ENCODE measurements at regions not wholly inside any gene's neighbourhood (a gene's known extent, or its start where the extent isn't known, plus 50 kb on each side); places are given as distances from the start of the nearest gene placed in this dataset.

GRCh38 chr9:109843641-109844040 is 63.6 kb downstream of the PALM2AKAP2 start:
- Histone ChIP-seq H3F3A (ENCODE audit: low read depth) (no peaks in the 10 kb centered on the region), H3K27me3 (no peaks in the 10 kb centered on the region), H3K27ac (no peak overlapping the region), H3K9me3 (ENCODE audit: low read depth) (no peaks in the 10 kb centered on the region), H3K4me3 (no peak overlapping the region), H3K4me1 (no peaks in the 10 kb centered on the region), H3K36me3 (no peaks in the 10 kb centered on the region), H3K9ac (no peak overlapping the region), H4K20me1 (ENCODE audit: low read depth) (no peaks in the 10 kb centered on the region), H3K79me2 (ENCODE audit: low read depth) (no peaks in the 10 kb centered on the region), H3K4me2 (no peak overlapping the region), H2AFZ (replicated peaks) (no peak overlapping the region)
- peaks cover 10% of the 10 kb centered on the region for H3K4me1 Mint-ChIP-seq
- no peak for DNase-seq (ENCODE audit: low spot score)
- no peak overlapping the region for H3K27ac Mint-ChIP-seq
- no peak for TF ChIP-seq EZH2 (IDR thresholded peaks at IDR 0.05)
- TF ChIP-seq CTCF (IDR thresholded peaks at IDR 0.05) = no peak
- TF ChIP-seq EZH2phosphoT487 (IDR thresholded peaks at IDR 0.05) = no peak
- H3K27me3 Mint-ChIP-seq (ENCODE audit: insufficient read depth, low read depth) = no peaks in the 10 kb centered on the region
- no peak overlapping the region for H3K4me3 Mint-ChIP-seq
- H3K36me3 Mint-ChIP-seq = no peaks in the 10 kb centered on the region
- no peaks in the 10 kb centered on the region for H3K9me3 Mint-ChIP-seq

DNA sequence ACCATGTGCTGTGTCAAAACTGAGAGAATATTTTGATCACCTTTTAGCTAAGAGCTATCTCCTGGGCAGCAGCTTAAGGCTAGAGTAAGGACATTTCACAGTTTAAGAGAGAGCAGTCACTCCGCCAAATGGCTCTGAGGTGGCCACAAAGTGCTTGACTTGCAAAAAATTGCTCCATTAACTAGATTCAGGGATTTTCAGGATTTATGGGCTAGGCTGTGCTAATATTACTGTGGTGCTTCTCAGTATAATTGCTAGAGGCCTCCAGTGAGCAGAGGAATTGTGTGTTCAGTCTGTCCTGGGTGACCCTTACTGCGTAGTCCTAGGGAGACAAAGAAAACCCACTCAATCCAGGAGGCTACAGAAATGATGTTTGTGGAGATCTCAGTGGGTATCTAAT is 65.2 kb downstream of the PALM2AKAP2 start:
- H3K36me3 Mint-ChIP-seq = no peaks in the 10 kb centered on the region
- Histone ChIP-seq H4K20me1 (ENCODE audit: low read depth) (no peaks in the 10 kb centered on the region), H3K4me3 (no peak overlapping the region), H3K9ac (no peak overlapping the region), H3K27me3 (no peaks in the 10 kb centered on the region), H3K9me3 (ENCODE audit: low read depth) (no peaks in the 10 kb centered on the region), H2AFZ (replicated peaks) (no peak overlapping the region), H3K79me2 (ENCODE audit: low read depth) (no peaks in the 10 kb centered on the region), H3K36me3 (no peaks in the 10 kb centered on the region), H3K4me1 (no peaks in the 10 kb centered on the region), H3F3A (ENCODE audit: low read depth) (no peaks in the 10 kb centered on the region), H3K27ac (no peak overlapping the region), H3K4me2 (no peak overlapping the region)
- no peak overlapping the region for H3K27ac Mint-ChIP-seq
- H3K27me3 Mint-ChIP-seq (ENCODE audit: insufficient read depth, low read depth) = peaks cover 3% of the 10 kb centered on the region
- no peak overlapping the region for H3K4me3 Mint-ChIP-seq
- DNase-seq (ENCODE audit: low spot score) = no peak
- no peak for TF ChIP-seq EZH2 (IDR thresholded peaks at IDR 0.05)
- no peaks in the 10 kb centered on the region for H3K9me3 Mint-ChIP-seq
- H3K4me1 Mint-ChIP-seq = peaks cover 10% of the 10 kb centered on the region

GRCh38 chr9:109846776-109847175 is 66.8 kb downstream of the PALM2AKAP2 start:
- H3K36me3 Mint-ChIP-seq = no peaks in the 10 kb centered on the region
- Histone ChIP-seq H3K4me2 (no peak overlapping the region), H3K4me3 (no peak overlapping the region), H3F3A (ENCODE audit: low read depth) (no peaks in the 10 kb centered on the region), H3K27ac (no peak overlapping the region), H3K27me3 (no peaks in the 10 kb centered on the region), H3K9me3 (ENCODE audit: low read depth) (no peaks in the 10 kb centered on the region), H3K4me1 (no peaks in the 10 kb centered on the region), H4K20me1 (ENCODE audit: low read depth) (no peaks in the 10 kb centered on the region), H2AFZ (replicated peaks) (no peak overlapping the region), H3K9ac (no peak overlapping the region), H3K79me2 (ENCODE audit: low read depth) (no peaks in the 10 kb centered on the region), H3K36me3 (no peaks in the 10 kb centered on the region)
- no peak overlapping the region for H3K4me3 Mint-ChIP-seq
- peaks cover 3% of the 10 kb centered on the region for H3K27me3 Mint-ChIP-seq (ENCODE audit: insufficient read depth, low read depth)
- H3K27ac Mint-ChIP-seq = no peak overlapping the region
- H3K9me3 Mint-ChIP-seq = peaks cover 2% of the 10 kb centered on the region
- peaks cover 10% of the 10 kb centered on the region for H3K4me1 Mint-ChIP-seq
- TF ChIP-seq EZH2phosphoT487 (IDR thresholded peaks at IDR 0.05) = no peak
- no peak for TF ChIP-seq EZH2 (IDR thresholded peaks at IDR 0.05)
- TF ChIP-seq CTCF (IDR thresholded peaks at IDR 0.05) = no peak
- no peak for DNase-seq (ENCODE audit: low spot score)

DNA sequence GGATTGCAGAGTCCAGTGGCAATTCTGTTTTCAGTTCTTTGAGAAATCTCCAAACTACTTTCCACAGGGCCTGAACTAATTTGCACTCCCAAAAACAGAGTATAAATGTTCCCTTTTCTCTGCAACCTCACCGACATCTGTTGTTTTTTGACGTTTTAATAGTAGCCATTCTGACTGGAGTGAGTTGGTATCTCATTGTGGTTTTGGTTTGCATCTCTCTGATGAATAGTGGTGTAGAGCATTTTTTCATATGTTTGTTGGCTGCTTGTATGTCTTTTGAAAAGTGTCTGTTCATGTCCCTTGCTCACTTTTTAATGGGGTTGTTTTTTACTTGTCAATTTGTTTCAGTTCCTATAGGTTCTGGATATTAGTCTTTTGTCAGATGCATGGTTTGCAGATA is 72.6 kb downstream of the PALM2AKAP2 start:
- Histone ChIP-seq H3K4me3 (no peak overlapping the region), H3K79me2 (ENCODE audit: low read depth) (no peaks in the 10 kb centered on the region), H4K20me1 (ENCODE audit: low read depth) (no peaks in the 10 kb centered on the region), H3K36me3 (no peaks in the 10 kb centered on the region), H3K9ac (no peak overlapping the region), H3K4me2 (no peak overlapping the region), H3F3A (ENCODE audit: low read depth) (no peaks in the 10 kb centered on the region), H3K27ac (no peak overlapping the region), H3K9me3 (ENCODE audit: low read depth) (no peaks in the 10 kb centered on the region), H3K27me3 (no peaks in the 10 kb centered on the region), H3K4me1 (peaks cover 12% of the 10 kb centered on the region), H2AFZ (replicated peaks) (no peak overlapping the region)
- H3K4me1 Mint-ChIP-seq = peaks cover 12% of the 10 kb centered on the region
- H3K27ac Mint-ChIP-seq = no peak overlapping the region
- no peak for DNase-seq (ENCODE audit: low spot score)
- H3K4me3 Mint-ChIP-seq = no peak overlapping the region
- H3K36me3 Mint-ChIP-seq = no peaks in the 10 kb centered on the region
- no peak for TF ChIP-seq CTCF (IDR thresholded peaks at IDR 0.05)
- no peak for TF ChIP-seq EZH2phosphoT487 (IDR thresholded peaks at IDR 0.05)
- TF ChIP-seq EZH2 (IDR thresholded peaks at IDR 0.05) = no peak
- H3K9me3 Mint-ChIP-seq = peaks cover 2% of the 10 kb centered on the region
- H3K27me3 Mint-ChIP-seq (ENCODE audit: insufficient read depth, low read depth) = peaks cover 3% of the 10 kb centered on the region
